Neutrophil (primary cell): ENCODE measurements at regions not wholly inside any gene's neighbourhood (a gene's known extent, or its start where the extent isn't known, plus 50 kb on each side); places are given as distances from the start of the nearest gene placed in this dataset.

Experiments used
- H3K27ac ChIP-seq: fragments of 200-600 bp; sonication (generic); 2 replicates; pipeline ENCODE4 v1.5.1; 2016; ENCODE audit warnings: mild to moderate bottlenecking, moderate library complexity
- H3K27me3 ChIP-seq: fragments of 200-600 bp; sonication (generic); 2 replicates; pipeline ENCODE4 v1.6.0; 2016; ENCODE audit warnings: mild to moderate bottlenecking
- H3K36me3 ChIP-seq: fragments of 200-600 bp; sonication (generic); 2 replicates; pipeline ENCODE4 v1.5.1; 2017
- H3K4me1 ChIP-seq, 2 experiments: fragments of 200-600 bp in 1 of 2; sonication (generic) in 1 of 2; 1 replicate in 1 of 2; 2 replicates in 1 of 2; pipeline versions ENCODE4 v1.5.1 to v1.6.1; 2013 to 2016; ENCODE audit warnings: low read depth in 1 of 2, low read length in 1 of 2, mild to moderate bottlenecking in 1 of 2, moderate library complexity in 1 of 2; ENCODE audit not compliant: control insufficient read depth in 1 of 2, insufficient read depth in 1 of 2
- H3K4me3 ChIP-seq, 2 experiments: fragments of 200-600 bp in 1 of 2; sonication (generic) in 1 of 2; 1 replicate in 1 of 2; 2 replicates in 1 of 2; pipeline ENCODE4 v1.5.1; 2013 to 2016; ENCODE audit warnings: low read depth in 1 of 2, low read length in 1 of 2, mild to moderate bottlenecking in 1 of 2, moderate library complexity in 1 of 2
- H3K9me3 ChIP-seq: fragments of 200-600 bp; sonication (generic); 2 replicates; pipeline ENCODE4 v1.5.1; 2016
- TF ChIP-seq, protein P1 (sequence below): fragments of 200-600 bp; sonication (generic); IDR thresholded peaks from 2 replicates; pipeline ENCODE4 v1.5.1; 2016; ENCODE audit warnings: antibody characterized with exemption

DNA sequence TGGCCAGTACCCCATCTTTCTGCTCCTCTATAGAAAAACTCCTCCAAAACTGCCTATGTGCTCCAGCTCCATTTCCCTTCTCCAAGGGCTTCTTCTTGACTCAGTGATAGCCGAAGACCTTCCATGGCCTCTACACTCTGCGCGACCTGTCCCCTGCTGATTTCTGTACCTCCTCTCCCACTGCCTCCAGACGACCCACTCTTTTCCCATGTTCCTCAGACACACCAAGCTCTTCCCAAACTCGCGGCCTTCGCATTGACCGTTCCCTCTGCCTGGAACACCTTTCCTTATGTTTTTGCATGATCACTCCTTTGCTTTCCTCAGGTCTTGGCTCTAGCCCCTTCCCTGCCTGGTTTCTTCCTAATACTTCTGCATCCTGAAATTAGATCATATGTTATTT, 255.6 kb upstream of the SDK2 start:
- H3K4me3 ChIP-seq = no peak overlapping the region
- TF ChIP-seq, protein P1, sequence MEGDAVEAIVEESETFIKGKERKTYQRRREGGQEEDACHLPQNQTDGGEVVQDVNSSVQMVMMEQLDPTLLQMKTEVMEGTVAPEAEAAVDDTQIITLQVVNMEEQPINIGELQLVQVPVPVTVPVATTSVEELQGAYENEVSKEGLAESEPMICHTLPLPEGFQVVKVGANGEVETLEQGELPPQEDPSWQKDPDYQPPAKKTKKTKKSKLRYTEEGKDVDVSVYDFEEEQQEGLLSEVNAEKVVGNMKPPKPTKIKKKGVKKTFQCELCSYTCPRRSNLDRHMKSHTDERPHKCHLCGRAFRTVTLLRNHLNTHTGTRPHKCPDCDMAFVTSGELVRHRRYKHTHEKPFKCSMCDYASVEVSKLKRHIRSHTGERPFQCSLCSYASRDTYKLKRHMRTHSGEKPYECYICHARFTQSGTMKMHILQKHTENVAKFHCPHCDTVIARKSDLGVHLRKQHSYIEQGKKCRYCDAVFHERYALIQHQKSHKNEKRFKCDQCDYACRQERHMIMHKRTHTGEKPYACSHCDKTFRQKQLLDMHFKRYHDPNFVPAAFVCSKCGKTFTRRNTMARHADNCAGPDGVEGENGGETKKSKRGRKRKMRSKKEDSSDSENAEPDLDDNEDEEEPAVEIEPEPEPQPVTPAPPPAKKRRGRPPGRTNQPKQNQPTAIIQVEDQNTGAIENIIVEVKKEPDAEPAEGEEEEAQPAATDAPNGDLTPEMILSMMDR = no peak
- peaks cover 96% of the 10 kb centered on the region for H3K27me3 ChIP-seq
- H3K27ac ChIP-seq = no peak overlapping the region
- H3K4me1 ChIP-seq = peaks cover 4 to 9% of the 10 kb centered on the region in 2 experiments
- H3K36me3 ChIP-seq = no peaks in the 10 kb centered on the region
- no peaks in the 10 kb centered on the region for H3K9me3 ChIP-seq

- no peaks in the 10 kb centered on the region for H3K9me3 ChIP-seq
- no peaks in the 10 kb centered on the region for H3K36me3 ChIP-seq
- H3K27ac ChIP-seq = no peak overlapping the region
- no peak overlapping the region for H3K4me3 ChIP-seq
- H3K27me3 ChIP-seq = peaks cover 94% of the 10 kb centered on the region
- TF ChIP-seq, protein P1 = no peak
- H3K4me1 ChIP-seq = peaks cover 4 to 9% of the 10 kb centered on the region in 2 experiments
These were observed 256.3 kb upstream of the SDK2 start for GRCh38 chr17:73900516-73900915.

GRCh38 chr17:73901249-73901648, 257.0 kb upstream of the SDK2 start:
- Histone ChIP-seq H3K4me3 (peak overlapping the region in 1 of 2 experiments; percentile 44), H3K36me3 (no peaks in the 10 kb centered on the region), H3K9me3 (no peaks in the 10 kb centered on the region), H3K27ac (no peak overlapping the region), H3K27me3 (peaks cover 94% of the 10 kb centered on the region), H3K4me1 (peaks cover 4 to 9% of the 10 kb centered on the region in 2 experiments)
- TF ChIP-seq, protein P1 = no peak

DNA sequence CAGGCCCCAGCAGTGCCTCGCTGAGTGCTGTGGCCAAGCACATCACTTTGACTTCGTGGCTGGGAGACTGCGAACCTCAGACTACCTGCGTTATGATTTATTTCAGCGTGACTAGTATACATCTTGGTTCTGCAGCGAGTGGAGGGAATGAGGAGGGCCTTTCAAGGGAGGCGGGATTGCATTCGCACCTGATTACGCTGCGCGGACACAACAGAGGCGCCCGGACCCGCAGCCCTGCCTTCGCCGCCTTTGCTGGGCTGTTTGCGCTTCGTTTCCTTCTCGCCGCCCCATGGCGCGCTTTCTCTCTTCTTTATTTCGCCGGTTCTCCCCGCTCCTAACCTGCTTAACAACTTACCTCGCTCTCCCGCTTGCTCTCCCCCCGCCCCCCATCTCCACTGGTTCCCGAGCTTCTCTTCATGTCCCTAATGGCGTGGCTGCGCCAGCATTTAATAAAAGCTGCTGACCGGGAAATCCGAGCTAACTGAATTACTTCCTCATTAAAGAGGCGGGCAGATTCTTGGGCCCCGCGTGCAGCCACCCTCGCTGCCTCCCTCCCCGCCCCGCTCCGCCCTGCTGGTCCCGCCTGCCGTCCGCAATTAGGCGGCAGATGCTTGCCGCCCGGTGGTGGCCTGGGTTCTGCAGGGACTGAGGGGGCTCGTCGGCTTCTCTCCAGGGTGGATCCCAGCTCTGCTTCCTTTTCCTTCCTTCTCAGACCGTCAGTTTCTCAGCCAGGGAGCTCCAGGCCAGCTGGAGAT, 257.6 kb upstream of the SDK2 start:
- Histone ChIP-seq H3K27ac (no peak overlapping the region), H3K4me1 (peaks cover 4 to 10% of the 10 kb centered on the region in 2 experiments), H3K9me3 (no peaks in the 10 kb centered on the region), H3K36me3 (no peaks in the 10 kb centered on the region), H3K27me3 (peaks cover 94% of the 10 kb centered on the region), H3K4me3 (peak overlapping the region in 1 of 2 experiments; percentile 44)
- TF ChIP-seq, protein P1 = no peak

DNA sequence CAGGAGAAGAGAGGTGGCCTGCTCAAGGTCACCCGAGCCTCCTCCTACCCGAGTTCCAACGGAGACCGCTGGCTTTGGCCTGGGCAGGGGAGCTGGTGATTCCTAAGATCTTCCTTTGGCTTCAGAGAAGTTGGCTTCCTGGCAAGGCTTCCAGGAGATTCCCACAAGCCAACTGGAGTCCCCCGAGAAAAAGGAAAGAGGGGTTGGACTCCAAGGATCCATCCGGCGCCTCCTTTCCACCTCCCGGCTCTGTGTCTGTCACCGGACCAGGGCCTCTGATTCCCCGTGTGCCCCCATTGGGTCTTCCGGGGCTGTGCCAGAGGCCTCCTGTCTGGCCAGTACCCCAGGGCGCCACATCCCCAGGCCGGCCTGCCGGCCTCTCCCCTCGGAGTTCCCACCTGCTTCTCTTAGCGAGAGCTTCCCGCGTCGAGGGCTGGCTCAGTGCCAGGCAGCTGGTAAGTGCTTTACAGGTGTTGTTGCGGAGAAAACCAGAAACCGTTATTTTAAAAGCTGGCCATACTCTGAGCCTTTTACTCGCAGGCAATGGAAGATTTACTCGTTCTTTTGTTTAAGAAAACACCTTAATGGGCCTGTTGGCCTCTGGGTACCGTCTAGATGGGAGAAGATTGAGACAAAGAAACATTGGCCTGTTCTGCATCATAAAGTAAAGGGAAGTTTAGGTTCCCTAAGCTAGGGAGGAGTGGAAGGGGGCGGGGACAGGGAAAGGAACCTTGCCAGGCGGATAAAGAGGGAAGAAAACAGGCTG, 258.4 kb upstream of the SDK2 start:
- H3K27me3 ChIP-seq = peaks cover 94% of the 10 kb centered on the region

More for the DNA sequence above, 258.4 kb upstream of the SDK2 start:
- Histone ChIP-seq H3K4me1 (peaks cover 4 to 16% of the 10 kb centered on the region in 2 experiments), H3K27ac (no peak overlapping the region), H3K9me3 (no peaks in the 10 kb centered on the region), H3K4me3 (no peak overlapping the region), H3K36me3 (no peaks in the 10 kb centered on the region)
- TF ChIP-seq, protein P1 = no peak
